ENCODE measurements at regions not wholly inside any gene's neighbourhood (a gene's known extent, or its start where the extent isn't known, plus 50 kb on each side); places are given as distances from the start of the nearest gene placed in this dataset.

- TF ChIP-seq CTCF (IDR thresholded peaks at IDR 0.05) (no peak), POLR2AphosphoS5 (IDR thresholded peaks at IDR 0.05) (no peak), POLR2A (IDR thresholded peaks at IDR 0.05) (no peak)
Measured at GRCh38 chr11:19436932-19437331, 196.2 kb upstream of the E2F8 start.

Data from gastroesophageal sphincter (tissue), 3 donors.